ENCODE measurements at regions not wholly inside any gene's neighbourhood (a gene's known extent, or its start where the extent isn't known, plus 50 kb on each side); places are given as distances from the start of the nearest gene placed in this dataset.

DNA sequence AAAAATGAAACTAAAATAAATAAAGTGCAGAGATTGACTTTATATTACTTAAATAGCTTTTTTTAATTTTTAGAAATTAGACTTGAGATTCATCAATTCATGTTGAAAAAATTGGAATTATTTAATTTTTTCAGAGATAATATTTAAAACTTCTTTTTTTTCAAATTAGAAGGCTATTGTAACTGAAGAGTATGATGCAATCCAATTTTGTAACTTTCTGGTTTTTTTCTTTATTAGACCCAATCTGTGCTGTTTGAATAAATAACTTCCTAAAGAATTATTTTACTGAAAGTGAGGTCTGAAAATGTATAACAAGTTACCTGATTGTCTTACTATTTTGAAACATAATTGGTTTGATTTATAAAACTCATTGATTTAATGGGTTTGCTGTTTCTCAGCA is 200.9 kb downstream of the MAD2L1 start:
- Histone ChIP-seq H4K20me1 (ENCODE audit: insufficient read depth, low read length) (no peaks in the 10 kb centered on the region), H3K27me3 (ENCODE audit: control insufficient read depth, insufficient read depth, low read length) (no peaks in the 10 kb centered on the region), H3K79me1 (ENCODE audit: low read depth in 1 of 2, low read length in 2 of 2) (no peaks in the 10 kb centered on the region), H2BK20ac (ENCODE audit: low read depth, low read length) (no peak overlapping the region), H2AK5ac (ENCODE audit: low read depth, low read length) (no peak overlapping the region), H2BK5ac (ENCODE audit: low read depth, low read length, poor library complexity, severe bottlenecking) (no peak overlapping the region), H4K91ac (ENCODE audit: insufficient read depth, low read depth, low read length) (no peak overlapping the region), H2BK15ac (ENCODE audit: low read depth, low read length) (no peak overlapping the region), H3K18ac (ENCODE audit: low read depth, low read length) (no peak overlapping the region), H3K36me3 (ENCODE audit: control insufficient read depth, insufficient read depth, low read length) (no peaks in the 10 kb centered on the region), H3K23ac (ENCODE audit: low read depth, low read length) (no peak overlapping the region), H3K14ac (replicated peaks; ENCODE audit: low read depth, low read length) (no peak overlapping the region), H3K4me2 (ENCODE audit: low read depth, low read length) (no peak overlapping the region), H4K8ac (ENCODE audit: low read depth in 2 of 2, low read length in 2 of 2) (no peak overlapping the region; a peak in 1 of 4 replicates), H3K4me1 (ENCODE audit: control insufficient read depth, insufficient read depth, low read length) (no peaks in the 10 kb centered on the region), H2BK120ac (ENCODE audit: low read depth, low read length) (no peak overlapping the region), H3K9me3 (ENCODE audit: control insufficient read depth, insufficient read depth, low read length) (no peaks in the 10 kb centered on the region), H3K9ac (ENCODE audit: low read depth, low read length) (no peak overlapping the region), H3K56ac (ENCODE audit: extremely low read depth, insufficient read depth, low read length) (no peak overlapping the region), H3K4me3 (ENCODE audit: insufficient read depth, low read depth, low read length) (no peak overlapping the region), H2AK9ac (replicated peaks; ENCODE audit: low read depth, low read length, poor library complexity) (no peak overlapping the region), H3K9me1 (ENCODE audit: insufficient read depth, low read length) (no peaks in the 10 kb centered on the region), H3K4ac (ENCODE audit: low read depth, low read length) (no peak overlapping the region), H2AFZ (replicated peaks; ENCODE audit: low read length, poor library complexity) (no peak overlapping the region), H4K5ac (ENCODE audit: low read depth, low read length) (no peak overlapping the region), H3K27ac (ENCODE audit: insufficient read depth, low read length) (no peak overlapping the region)
- intact Hi-C loops (cut with micrococcal nuclease): no loop called here
- in situ Hi-C loops (cut with MboI; ENCODE audit: low sequenced_read_pairs): no loop called here
- dilution Hi-C loops (cut with HindIII; ENCODE audit: low sequenced_read_pairs, unreplicated experiment): no loop called here
- DNase-seq: no peak
- ChIA-PET POLR2A (ENCODE audit: unreplicated experiment) (no interaction called here), CTCF (interaction anchor here (0.7 to 1.3 kb wide), 2 partner anchors 8 to 80 kb away, joined by 3 read pairs; no protein-coding TSS in a partner anchor)
- no peak for ATAC-seq (ENCODE audit: low read depth)
- no peak for TF ChIP-seq MXI1 (IDR thresholded peaks at IDR 0.05; ENCODE audit: borderline replicate concordance, low read depth, low read length)
- peak; percentile 82 for TF ChIP-seq CEBPB (IDR thresholded peaks at IDR 0.05; ENCODE audit: low read depth, low read length)
- BruUV-seq (replicated peaks): no TSS peak
